ENCODE measurements at regions not wholly inside any gene's neighbourhood (a gene's known extent, or its start where the extent isn't known, plus 50 kb on each side); places are given as distances from the start of the nearest gene placed in this dataset.

DNA sequence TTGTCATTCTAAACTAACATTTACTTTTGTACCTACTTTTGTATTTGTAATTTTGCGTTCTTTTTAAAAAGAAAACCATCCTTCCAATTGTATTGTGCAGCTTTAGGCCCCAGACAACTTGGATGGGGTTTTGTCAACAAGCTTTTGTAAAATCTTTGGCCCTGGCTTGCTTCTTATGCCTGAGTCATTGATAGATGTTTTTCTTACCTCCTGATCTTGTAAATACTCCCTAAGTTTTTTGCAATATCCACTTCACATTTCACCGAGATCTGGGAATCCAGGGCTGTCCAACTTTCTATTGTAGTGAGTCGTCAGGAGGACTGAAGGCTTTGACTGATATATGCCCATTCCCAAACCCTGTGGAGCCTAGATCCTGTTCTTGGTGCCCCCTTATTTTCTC is 126.9 kb upstream of the GUCY1A1 start:
- no peak for DNase-seq
- intact Hi-C loops (cut with micrococcal nuclease; ENCODE audit: unreplicated experiment): no loop called here
- Mint-ChIP-seq H3K4me3 (ENCODE audit: low read depth, unreplicated experiment) (no peak overlapping the region), H3K4me1 (ENCODE audit: low read depth, unreplicated experiment) (no peaks in the 10 kb centered on the region), H3K27ac (ENCODE audit: unreplicated experiment) (no peak overlapping the region), H3K9me3 (ENCODE audit: low read depth, unreplicated experiment) (no peaks in the 10 kb centered on the region), H3K27me3 (ENCODE audit: unreplicated experiment) (no peaks in the 10 kb centered on the region), H3K36me3 (ENCODE audit: insufficient read depth, unreplicated experiment) (no peaks in the 10 kb centered on the region)
- no peak for TF ChIP-seq CTCF (IDR thresholded peaks at IDR 0.05; ENCODE audit: unreplicated experiment)
- BruUV-seq (replicated peaks): no TSS peak
- CTCF ChIA-PET: no interaction called here

DNA sequence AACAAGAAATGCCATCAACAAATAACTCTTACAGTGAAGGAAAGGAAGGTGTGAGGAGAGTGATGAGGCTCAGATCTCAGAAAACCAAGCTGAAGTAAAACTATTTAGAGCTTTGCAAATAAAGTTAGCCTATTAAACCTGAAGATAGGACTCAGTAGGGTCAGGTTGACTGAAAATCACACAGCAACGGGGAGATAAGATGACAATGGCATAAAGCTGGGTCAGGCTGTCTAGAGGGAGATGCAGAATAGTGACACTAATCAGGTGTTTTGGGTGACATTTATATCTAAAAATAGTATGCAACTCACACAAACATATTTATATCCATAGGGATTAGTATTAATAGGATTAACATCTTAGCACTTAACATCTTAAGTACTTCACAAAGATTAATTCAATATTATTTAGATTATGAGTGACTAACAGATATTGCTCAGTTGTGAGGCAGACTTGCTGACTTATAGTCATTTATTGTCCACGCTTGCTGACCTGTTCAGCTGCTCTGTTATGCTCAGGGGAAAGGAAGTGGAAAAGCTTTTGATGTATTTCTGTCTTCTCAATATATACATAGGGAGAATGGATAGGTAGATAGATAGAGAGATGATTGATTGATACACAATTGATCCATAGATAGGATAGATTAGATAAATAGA is 130.7 kb upstream of the GUCY1A1 start:
- H3K9me3 Mint-ChIP-seq (ENCODE audit: low read depth, unreplicated experiment): no peaks in the 10 kb centered on the region
- intact Hi-C loops (cut with micrococcal nuclease; ENCODE audit: unreplicated experiment): no loop called here
- no peak for DNase-seq
- BruUV-seq (replicated peaks): no TSS peak
- no peaks in the 10 kb centered on the region for H3K27me3 Mint-ChIP-seq (ENCODE audit: unreplicated experiment)
- H3K4me1 Mint-ChIP-seq (ENCODE audit: low read depth, unreplicated experiment): peaks cover 11% of the 10 kb centered on the region
- no peak overlapping the region for H3K4me3 Mint-ChIP-seq (ENCODE audit: low read depth, unreplicated experiment)
- H3K36me3 Mint-ChIP-seq (ENCODE audit: insufficient read depth, unreplicated experiment): peaks cover 1% of the 10 kb centered on the region
- no peak for TF ChIP-seq CTCF (IDR thresholded peaks at IDR 0.05; ENCODE audit: unreplicated experiment)
- no peak overlapping the region for H3K27ac Mint-ChIP-seq (ENCODE audit: unreplicated experiment)
- CTCF ChIA-PET: interaction anchor here (0.6 kb wide), 1 partner anchor 214 kb away, joined by 6 read pairs; no protein-coding TSS in a partner anchor

DNA sequence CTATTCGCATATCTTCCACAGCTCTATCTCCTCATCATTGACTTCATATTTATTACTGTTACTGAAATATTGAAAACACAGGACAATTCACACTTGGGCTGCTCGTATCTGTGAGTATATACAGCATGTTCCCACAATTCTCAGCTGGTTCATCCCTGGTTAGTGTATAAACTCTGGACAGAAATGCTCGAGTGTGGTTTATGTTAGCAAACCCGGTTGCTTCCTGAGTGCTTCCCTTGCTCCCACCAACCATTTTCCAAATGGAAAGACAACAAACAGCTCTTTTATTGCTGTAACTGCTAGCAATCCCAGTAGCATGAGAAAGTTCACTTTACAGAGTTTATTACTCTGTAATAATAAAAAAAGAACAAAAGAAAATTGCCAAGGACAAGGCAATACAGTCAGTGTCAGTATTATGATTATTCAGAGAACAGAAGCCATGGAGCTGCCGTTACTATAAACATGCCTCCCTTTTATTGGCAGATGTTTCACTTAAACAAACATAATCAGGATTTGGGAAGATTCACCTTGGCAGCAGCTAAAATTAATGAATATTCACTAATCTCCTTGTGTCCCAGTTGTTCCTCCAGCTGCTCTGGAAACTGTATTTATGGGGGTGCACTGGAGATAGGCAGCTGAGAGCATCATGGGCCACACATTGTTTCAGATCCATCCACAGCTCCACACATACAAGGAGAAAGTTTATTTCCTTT is 134.1 kb upstream of the GUCY1A1 start:
- no TSS peak for BruUV-seq (replicated peaks)

GRCh38 chr4:155530857-155531256 is 135.8 kb upstream of the GUCY1A1 start:
- DNase-seq: peak; percentile 28
- no TSS peak for BruUV-seq (replicated peaks)

More for the DNA sequence above, 134.1 kb upstream of the GUCY1A1 start:
- H3K36me3 Mint-ChIP-seq (ENCODE audit: insufficient read depth, unreplicated experiment): peaks cover 7% of the 10 kb centered on the region
- H3K4me1 Mint-ChIP-seq (ENCODE audit: low read depth, unreplicated experiment): peaks cover 16% of the 10 kb centered on the region
- CTCF ChIA-PET: no interaction called here
- intact Hi-C loops (cut with micrococcal nuclease; ENCODE audit: unreplicated experiment): no loop called here
- no peak overlapping the region for H3K27ac Mint-ChIP-seq (ENCODE audit: unreplicated experiment)
- H3K27me3 Mint-ChIP-seq (ENCODE audit: unreplicated experiment): no peaks in the 10 kb centered on the region
- H3K4me3 Mint-ChIP-seq (ENCODE audit: low read depth, unreplicated experiment): no peak overlapping the region
- TF ChIP-seq CTCF (IDR thresholded peaks at IDR 0.05; ENCODE audit: unreplicated experiment): no peak
- H3K9me3 Mint-ChIP-seq (ENCODE audit: low read depth, unreplicated experiment): no peaks in the 10 kb centered on the region
- DNase-seq: no peak

More at GRCh38 chr4:155530857-155531256, 135.8 kb upstream of the GUCY1A1 start:
- CTCF ChIA-PET: interaction anchor here (1.3 kb wide), 1 partner anchor 256 kb away, joined by 6 read pairs; no protein-coding TSS in a partner anchor
- Mint-ChIP-seq H3K4me3 (ENCODE audit: low read depth, unreplicated experiment) (peak overlapping the region; percentile 54), H3K36me3 (ENCODE audit: insufficient read depth, unreplicated experiment) (peaks cover 7% of the 10 kb centered on the region), H3K9me3 (ENCODE audit: low read depth, unreplicated experiment) (no peaks in the 10 kb centered on the region), H3K4me1 (ENCODE audit: low read depth, unreplicated experiment) (peaks cover 16% of the 10 kb centered on the region), H3K27ac (ENCODE audit: unreplicated experiment) (peak overlapping the region; percentile 89), H3K27me3 (ENCODE audit: unreplicated experiment) (no peaks in the 10 kb centered on the region)
- intact Hi-C loops (cut with micrococcal nuclease; ENCODE audit: unreplicated experiment): loop anchor here (1.0 kb wide), 1 partner anchor 162 kb away; no protein-coding TSS in a partner anchor
- TF ChIP-seq CTCF (IDR thresholded peaks at IDR 0.05; ENCODE audit: unreplicated experiment): no peak
